AG04450 (cell line): ENCODE measurements at regions not wholly inside any gene's neighbourhood (a gene's known extent, or its start where the extent isn't known, plus 50 kb on each side); places are given as distances from the start of the nearest gene placed in this dataset.
A peak's percentile ranks its signal among the peaks of the same experiment; 100 is the strongest.

Experiments
- CTCF ChIA-PET: fragments of 300-600, 350-600 bp; formaldehyde crosslinking; extraction: SDS; loops from one replicate; lab custom pipeline; 2022; ENCODE audit warnings: antibody characterized with exemption, inconsistent platforms; lab: Charles Lee
- POLR2A ChIA-PET: fragments of 350-600 bp; formaldehyde crosslinking; extraction: SDS; loops from one replicate; lab custom pipeline; 2021; ENCODE audit warnings: antibody characterized with exemption, inconsistent platforms; lab: Yijun Ruan, JAX
- DNase-seq: peaks from one replicate; pipeline ENCODE4 v3.0.0-alpha.2; 2011; ENCODE audit warnings: low read depth, low spot score
- H3K27ac ChIP-seq: one replicate; pipeline ENCODE4 v1.5.1; 2012; ENCODE audit warnings: low read depth, low read length, control low read depth
- H3K27me3 ChIP-seq: one replicate; pipeline ENCODE4 v1.6.0; 2012; ENCODE audit warnings: low read length; ENCODE audit not compliant: control insufficient read depth, insufficient read depth
- H3K4me3 ChIP-seq: 2 replicates; pipeline ENCODE4 v1.5.1; 2011; ENCODE audit warnings: mild to moderate bottlenecking, low read depth, low read length, control low read depth
- H3K9me3 ChIP-seq: 2 replicates; pipeline ENCODE4 v1.5.1; 2012; ENCODE audit warnings: low read length; ENCODE audit not compliant: control insufficient read depth, insufficient read depth
- CTCF ChIP-seq: IDR thresholded peaks from 2 replicates; pipeline ENCODE4 v1.5.1; 2011; ENCODE audit warnings: low read depth, low read length, control low read depth, inconsistent platforms

GRCh38 chr10:90136731-90137316, 435.4 kb downstream of the KIF20B start:
- TF ChIP-seq CTCF: no peak
- peaks cover 18% of the 10 kb centered on the region for H3K9me3 ChIP-seq
- no peaks in the 10 kb centered on the region for H3K27me3 ChIP-seq
- POLR2A ChIA-PET: no interaction called here
- DNase-seq: no peak
- H3K27ac ChIP-seq: no peak overlapping the region
- H3K4me3 ChIP-seq: no peak overlapping the region
- CTCF ChIA-PET: interaction anchor here (0.6 kb wide), 1 partner anchor 11 kb away, joined by 4 read pairs; no protein-coding TSS in a partner anchor

- POLR2A ChIA-PET: no interaction called here
- peak; percentile 22; the same call in 1 of the 2 replicates for TF ChIP-seq CTCF
- CTCF ChIA-PET: no interaction called here
- H3K27me3 ChIP-seq: no peaks in the 10 kb centered on the region
- DNase-seq: no peak
- no peak overlapping the region for H3K27ac ChIP-seq
- H3K9me3 ChIP-seq: peaks cover 18% of the 10 kb centered on the region
- H3K4me3 ChIP-seq: no peak overlapping the region
These were observed 437.5 kb downstream of the KIF20B start for GRCh38 chr10:90138844-90139243.

GRCh38 chr10:90141791-90142190, 440.4 kb downstream of the KIF20B start:
- DNase-seq: no peak
- no peak for TF ChIP-seq CTCF
- Histone ChIP-seq H3K4me3 (no peak overlapping the region), H3K27ac (no peak overlapping the region), H3K9me3 (peaks cover 12% of the 10 kb centered on the region; the same call in 1 of the 2 replicates), H3K27me3 (no peaks in the 10 kb centered on the region)
- POLR2A ChIA-PET: no interaction called here
- CTCF ChIA-PET: no interaction called here

- no peak overlapping the region for H3K4me3 ChIP-seq
- ChIA-PET POLR2A (no interaction called here), CTCF (interaction anchor here (0.6 to 0.9 kb wide), 3 partner anchors 11 to 451 kb away, joined by 3 to 4 read pairs (median 3); no protein-coding TSS in a partner anchor)
These were observed 442.5 kb downstream of the KIF20B start for GRCh38 chr10:90143937-90144336.

More at GRCh38 chr10:90143937-90144336, 442.5 kb downstream of the KIF20B start:
- H3K27ac ChIP-seq: no peak overlapping the region
- H3K27me3 ChIP-seq: no peaks in the 10 kb centered on the region
- peaks cover 3% of the 10 kb centered on the region; the same call in 1 of the 2 replicates for H3K9me3 ChIP-seq
- TF ChIP-seq CTCF: no peak
- no peak for DNase-seq
